ENCODE measurements at regions not wholly inside any gene's neighbourhood (a gene's known extent, or its start where the extent isn't known, plus 50 kb on each side); places are given as distances from the start of the nearest gene placed in this dataset.

DNA sequence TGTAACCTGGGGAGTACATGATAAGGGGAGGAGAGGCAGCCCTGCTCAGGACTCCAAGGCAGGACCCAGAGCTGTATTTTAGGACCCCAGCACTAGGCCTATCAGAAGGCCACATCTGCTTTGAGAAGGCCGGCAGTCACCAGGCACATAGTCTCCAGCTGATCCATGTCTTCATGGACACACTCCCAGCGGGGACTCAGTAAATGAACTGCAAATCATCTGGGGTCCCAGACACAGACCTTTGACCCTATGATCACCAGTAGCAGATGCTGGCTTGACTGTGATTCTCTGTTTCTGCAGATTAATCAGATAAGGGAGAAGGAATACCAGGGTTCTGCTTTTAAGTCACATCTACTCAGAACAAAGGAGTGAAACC, 341.4 kb upstream of the PODXL start:
- DNase-seq = no peak
- no peaks in the 10 kb centered on the region for H3K9me3 ChIP-seq (ENCODE audit: control insufficient read depth in 1 of 2, low read length in 2 of 2)
- H3K36me3 Mint-ChIP-seq = no peaks in the 10 kb centered on the region
- H3K4me3 ChIP-seq (ENCODE audit: low read length in 2 of 2) = no peak overlapping the region
- no peaks in the 10 kb centered on the region for H3K27me3 ChIP-seq (ENCODE audit: insufficient read depth, low read length)
- H3K4me3 Mint-ChIP-seq = no peak overlapping the region
- no peaks in the 10 kb centered on the region for H3K36me3 ChIP-seq (ENCODE audit: insufficient read depth, low read length)
- H3K9me3 Mint-ChIP-seq = peaks cover 0 to 5% (median 2%) of the 10 kb centered on the region in 8 donors
- H3K4me1 ChIP-seq (ENCODE audit: insufficient read depth, low read length) = no peaks in the 10 kb centered on the region
- intact Hi-C loops (cut with micrococcal nuclease) = no loop called here
- CTCF ChIA-PET (ENCODE audit: partially characterized antibody) = no interaction called here
- H3K27ac Mint-ChIP-seq = no peak overlapping the region
- H3K4me1 Mint-ChIP-seq = no peaks in the 10 kb centered on the region
- POLR2A ChIA-PET (ENCODE audit: partially characterized antibody) = no interaction called here
- peaks cover 2 to 4% of the 10 kb centered on the region in 2 donors for H3K27me3 Mint-ChIP-seq
- H3K27ac ChIP-seq (ENCODE audit: low read depth, low read length) = no peak overlapping the region

DNA sequence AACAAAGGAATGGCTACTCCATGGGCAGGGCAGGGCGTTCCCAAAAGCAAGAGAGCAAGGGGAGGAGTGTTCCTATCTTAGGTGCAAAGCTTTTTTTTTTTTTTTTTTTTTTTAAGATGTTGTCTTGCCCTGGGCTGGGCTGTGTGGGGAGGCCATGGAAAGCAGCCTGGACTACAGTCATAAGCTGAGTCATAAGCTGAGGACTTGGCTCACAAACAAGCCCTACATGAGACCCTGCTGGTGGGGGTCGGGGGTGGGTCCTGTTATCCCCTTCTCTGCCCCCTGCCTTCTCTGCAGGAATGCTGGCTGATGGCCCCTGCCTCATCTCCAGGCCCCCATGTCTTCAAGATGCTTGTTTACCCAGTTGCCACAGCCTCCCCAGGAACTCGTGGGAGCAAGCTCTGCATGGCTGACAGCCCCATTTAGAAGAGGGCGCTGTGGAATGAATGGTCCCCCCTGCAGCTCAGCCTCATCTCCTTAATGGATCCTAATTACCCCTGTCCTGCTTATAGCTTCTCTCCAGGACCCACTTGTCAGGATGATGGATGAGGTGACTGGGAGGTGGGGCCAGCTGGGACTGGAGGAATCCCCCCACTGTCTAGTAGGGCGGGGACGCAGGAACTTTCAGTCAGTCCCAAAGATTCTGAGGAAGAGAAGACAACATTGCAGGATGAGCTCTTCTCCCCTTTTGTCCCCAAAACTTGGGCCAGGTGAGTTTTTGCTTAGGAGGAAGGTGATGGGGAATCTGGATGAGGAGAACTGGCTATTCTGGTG, 340.8 kb upstream of the PODXL start:
- H3K4me3 ChIP-seq (ENCODE audit: low read length in 2 of 2) = no peak overlapping the region
- no peaks in the 10 kb centered on the region for H3K27me3 ChIP-seq (ENCODE audit: insufficient read depth, low read length)
- no peak overlapping the region for H3K27ac ChIP-seq (ENCODE audit: low read depth, low read length)
- H3K27me3 Mint-ChIP-seq = peaks cover 2 to 4% of the 10 kb centered on the region in 2 donors
- no peaks in the 10 kb centered on the region for H3K36me3 ChIP-seq (ENCODE audit: insufficient read depth, low read length)
- no peak overlapping the region for H3K27ac Mint-ChIP-seq
- H3K4me1 ChIP-seq (ENCODE audit: insufficient read depth, low read length) = no peaks in the 10 kb centered on the region
- CTCF ChIA-PET (ENCODE audit: partially characterized antibody) = no interaction called here
- no peaks in the 10 kb centered on the region for H3K9me3 ChIP-seq (ENCODE audit: control insufficient read depth in 1 of 2, low read length in 2 of 2)
- no peak for DNase-seq
- H3K4me3 Mint-ChIP-seq = no peak overlapping the region
- H3K9me3 Mint-ChIP-seq = peaks cover 0 to 5% (median 2%) of the 10 kb centered on the region in 8 donors
- H3K4me1 Mint-ChIP-seq = no peaks in the 10 kb centered on the region
- no peaks in the 10 kb centered on the region for H3K36me3 Mint-ChIP-seq
- intact Hi-C loops (cut with micrococcal nuclease) = no loop called here
- POLR2A ChIA-PET (ENCODE audit: partially characterized antibody) = no interaction called here

DNA sequence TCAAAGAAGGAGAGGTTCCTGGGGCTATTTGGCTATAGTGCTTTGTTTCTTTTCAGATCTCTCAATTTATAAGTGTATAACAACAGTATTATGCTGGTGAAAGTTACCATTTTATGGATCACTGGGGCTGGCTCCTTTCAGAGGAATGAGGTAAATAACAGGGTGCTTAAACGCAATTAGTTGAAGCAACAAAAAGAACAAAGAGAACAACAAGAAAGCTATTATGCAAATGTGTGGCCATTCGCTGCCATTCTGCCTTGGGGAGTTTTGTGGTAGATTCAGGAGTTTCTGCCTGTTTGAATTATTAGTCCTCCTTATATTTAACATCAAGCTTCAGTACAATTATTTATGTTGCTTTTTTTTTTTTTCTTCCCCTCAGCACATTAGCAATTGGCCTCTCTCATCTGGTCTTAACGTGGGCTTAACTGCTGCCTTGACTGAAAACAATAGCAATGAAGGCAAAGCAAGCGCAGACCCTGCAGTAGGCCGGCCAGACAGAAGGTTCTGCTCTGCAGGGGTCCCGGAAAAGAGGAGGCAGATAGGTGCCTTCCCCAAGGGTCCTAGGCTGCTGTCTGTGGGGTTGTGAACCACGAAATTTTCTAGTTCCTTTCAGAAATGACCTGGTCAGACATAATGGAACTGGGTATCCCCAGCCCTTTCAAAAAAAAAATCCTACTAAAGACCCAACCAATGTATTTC, 339.9 kb upstream of the PODXL start:
- no peak overlapping the region for H3K27ac ChIP-seq (ENCODE audit: low read depth, low read length)
- H3K4me1 Mint-ChIP-seq = no peaks in the 10 kb centered on the region
- H3K27me3 Mint-ChIP-seq = peaks cover 2 to 4% of the 10 kb centered on the region in 2 donors
- H3K4me3 Mint-ChIP-seq = no peak overlapping the region
- H3K27ac Mint-ChIP-seq = no peak overlapping the region
- H3K36me3 Mint-ChIP-seq = no peaks in the 10 kb centered on the region
- DNase-seq = no peak
- no peaks in the 10 kb centered on the region for H3K36me3 ChIP-seq (ENCODE audit: insufficient read depth, low read length)
- H3K27me3 ChIP-seq (ENCODE audit: insufficient read depth, low read length) = no peaks in the 10 kb centered on the region
- POLR2A ChIA-PET (ENCODE audit: partially characterized antibody) = no interaction called here
- CTCF ChIA-PET (ENCODE audit: partially characterized antibody) = no interaction called here
- no peaks in the 10 kb centered on the region for H3K4me1 ChIP-seq (ENCODE audit: insufficient read depth, low read length)
- H3K4me3 ChIP-seq (ENCODE audit: low read length in 2 of 2) = no peak overlapping the region
- peaks cover 0 to 5% (median 0%) of the 10 kb centered on the region in 8 donors for H3K9me3 Mint-ChIP-seq
- no peaks in the 10 kb centered on the region for H3K9me3 ChIP-seq (ENCODE audit: control insufficient read depth in 1 of 2, low read length in 2 of 2)
- intact Hi-C loops (cut with micrococcal nuclease) = no loop called here

DNA sequence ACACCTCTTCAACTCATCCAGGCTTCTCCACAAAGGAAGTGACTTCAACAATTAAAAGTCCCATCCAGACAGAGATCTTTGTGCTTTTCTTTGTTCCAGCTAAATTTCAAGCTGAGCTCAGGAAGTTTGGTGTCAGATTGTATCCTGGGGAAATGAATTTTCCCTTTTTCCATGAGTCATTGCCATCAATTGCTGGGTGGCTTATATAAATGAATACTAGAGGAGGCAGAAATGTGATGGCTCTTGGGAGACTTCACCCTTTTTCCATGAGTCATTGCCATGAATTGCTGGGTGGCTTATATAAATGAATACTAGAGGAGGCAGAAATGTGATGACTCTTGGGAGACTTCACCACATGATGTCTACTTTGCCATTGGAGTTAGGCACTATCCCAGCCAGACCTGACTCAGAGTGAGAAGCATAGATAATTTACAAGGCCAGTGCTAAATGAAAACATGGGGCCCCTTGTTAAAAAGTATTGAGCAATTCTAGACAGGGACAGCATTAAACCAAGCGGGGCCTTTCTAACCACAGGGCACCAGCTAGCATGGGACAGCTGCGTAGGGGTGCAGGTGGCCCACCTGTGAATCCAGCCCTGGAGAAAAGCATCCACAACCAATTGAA, 339.2 kb upstream of the PODXL start:
- Mint-ChIP-seq H3K4me1 (no peaks in the 10 kb centered on the region), H3K4me3 (no peak overlapping the region), H3K27me3 (peaks cover 2 to 4% of the 10 kb centered on the region in 2 donors), H3K9me3 (peaks cover 0 to 3% (median under 1%) of the 10 kb centered on the region in 8 donors), H3K36me3 (no peaks in the 10 kb centered on the region), H3K27ac (no peak overlapping the region)
- Histone ChIP-seq H3K27me3 (ENCODE audit: insufficient read depth, low read length) (no peaks in the 10 kb centered on the region), H3K36me3 (ENCODE audit: insufficient read depth, low read length) (no peaks in the 10 kb centered on the region), H3K9me3 (ENCODE audit: control insufficient read depth in 1 of 2, low read length in 2 of 2) (no peaks in the 10 kb centered on the region), H3K27ac (ENCODE audit: low read depth, low read length) (no peak overlapping the region), H3K4me1 (ENCODE audit: insufficient read depth, low read length) (no peaks in the 10 kb centered on the region), H3K4me3 (ENCODE audit: low read length in 2 of 2) (no peak overlapping the region)
- DNase-seq = no peak
- CTCF ChIA-PET (ENCODE audit: partially characterized antibody) = no interaction called here
- POLR2A ChIA-PET (ENCODE audit: partially characterized antibody) = no interaction called here
- intact Hi-C loops (cut with micrococcal nuclease) = no loop called here

DNA sequence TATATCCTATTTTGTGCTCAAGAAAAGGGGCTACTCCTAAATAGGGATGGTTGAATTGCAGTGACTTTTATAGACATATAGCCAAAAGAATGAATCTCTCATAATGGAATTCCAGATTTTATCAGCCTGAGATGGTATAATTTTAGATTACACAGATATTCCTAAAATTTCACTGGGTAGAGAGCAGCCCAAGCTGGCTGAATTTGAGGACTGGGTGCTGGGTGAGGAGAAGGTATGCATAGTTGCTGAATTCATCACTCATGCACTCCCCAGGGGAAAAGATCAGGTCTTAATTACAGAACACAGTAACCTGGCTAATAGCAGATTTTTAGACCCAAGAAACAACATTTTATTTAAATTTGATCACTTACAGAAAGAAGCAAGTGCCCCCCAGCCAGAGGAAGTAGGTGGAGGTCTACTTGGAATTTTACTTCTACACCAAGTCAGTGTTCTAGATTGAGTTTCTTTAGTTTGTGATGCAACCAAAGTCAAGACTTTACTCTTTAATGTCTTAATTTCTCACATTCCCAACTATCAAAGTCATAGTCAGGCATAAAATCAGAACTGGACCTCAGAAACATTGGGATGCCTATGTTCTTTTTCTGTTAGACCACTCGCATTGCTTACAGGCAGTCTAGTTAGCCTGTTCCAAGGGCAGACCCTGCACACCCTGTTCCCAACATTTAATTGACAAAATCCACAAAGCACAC, 337.4 kb upstream of the PODXL start:
- no peaks in the 10 kb centered on the region for H3K27me3 ChIP-seq (ENCODE audit: insufficient read depth, low read length)
- H3K4me1 ChIP-seq (ENCODE audit: insufficient read depth, low read length) = no peaks in the 10 kb centered on the region
- H3K4me3 ChIP-seq (ENCODE audit: low read length in 2 of 2) = no peak overlapping the region
- no peaks in the 10 kb centered on the region for H3K36me3 ChIP-seq (ENCODE audit: insufficient read depth, low read length)
- intact Hi-C loops (cut with micrococcal nuclease) = no loop called here
- Mint-ChIP-seq H3K4me1 (no peaks in the 10 kb centered on the region), H3K4me3 (no peak overlapping the region), H3K9me3 (peaks cover 0 to 3% (median 0%) of the 10 kb centered on the region in 8 donors), H3K27me3 (peaks cover 2% of the 10 kb centered on the region in 2 donors), H3K36me3 (no peaks in the 10 kb centered on the region), H3K27ac (no peak overlapping the region)
- POLR2A ChIA-PET (ENCODE audit: partially characterized antibody) = no interaction called here
- no peak for DNase-seq
- H3K27ac ChIP-seq (ENCODE audit: low read depth, low read length) = no peak overlapping the region
- H3K9me3 ChIP-seq (ENCODE audit: control insufficient read depth in 1 of 2, low read length in 2 of 2) = no peaks in the 10 kb centered on the region
- CTCF ChIA-PET (ENCODE audit: partially characterized antibody) = no interaction called here

DNA sequence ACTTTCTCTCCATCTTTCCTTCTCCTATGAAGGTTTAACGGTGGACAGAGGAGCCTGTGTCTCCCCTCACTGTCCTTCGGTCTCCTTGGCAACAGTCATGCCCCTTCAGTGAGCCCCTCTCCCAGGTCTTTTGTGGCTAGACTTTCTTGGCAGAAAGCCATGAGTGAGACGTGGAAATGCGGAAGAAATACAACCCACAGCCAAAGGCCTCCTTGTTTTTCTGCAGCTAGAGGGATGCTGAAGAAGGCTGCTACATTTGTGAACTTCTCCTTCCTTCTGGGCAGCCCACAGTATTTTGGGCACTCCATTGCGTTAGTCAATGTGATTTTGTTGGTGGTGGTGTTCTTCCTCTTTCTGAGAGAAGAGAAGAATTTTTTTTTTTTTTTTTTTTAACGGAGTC, 333.7 kb upstream of the PODXL start:
- H3K9me3 Mint-ChIP-seq = peaks cover 2 to 22% (median 13%) of the 10 kb centered on the region in 8 donors
- Histone ChIP-seq H3K4me3 (ENCODE audit: low read length in 2 of 2) (no peak overlapping the region), H3K4me1 (ENCODE audit: insufficient read depth, low read length) (no peaks in the 10 kb centered on the region), H3K9me3 (ENCODE audit: control insufficient read depth in 1 of 2, low read length in 2 of 2) (no peaks in the 10 kb centered on the region), H3K36me3 (ENCODE audit: insufficient read depth, low read length) (no peaks in the 10 kb centered on the region), H3K27me3 (ENCODE audit: insufficient read depth, low read length) (no peaks in the 10 kb centered on the region), H3K27ac (ENCODE audit: low read depth, low read length) (no peak overlapping the region)
- intact Hi-C loops (cut with micrococcal nuclease) = no loop called here
- no peaks in the 10 kb centered on the region for H3K4me1 Mint-ChIP-seq
- DNase-seq = no peak
- H3K36me3 Mint-ChIP-seq = no peaks in the 10 kb centered on the region
- H3K27me3 Mint-ChIP-seq = peaks cover 0 to 2% of the 10 kb centered on the region in 2 donors
- H3K4me3 Mint-ChIP-seq = no peak overlapping the region
- H3K27ac Mint-ChIP-seq = no peak overlapping the region
- POLR2A ChIA-PET (ENCODE audit: partially characterized antibody) = no interaction called here
- CTCF ChIA-PET (ENCODE audit: partially characterized antibody) = interaction anchor here (0.7 kb wide), 1 partner anchor 134 kb away, joined by 4 read pairs; no protein-coding TSS in a partner anchor

DNA sequence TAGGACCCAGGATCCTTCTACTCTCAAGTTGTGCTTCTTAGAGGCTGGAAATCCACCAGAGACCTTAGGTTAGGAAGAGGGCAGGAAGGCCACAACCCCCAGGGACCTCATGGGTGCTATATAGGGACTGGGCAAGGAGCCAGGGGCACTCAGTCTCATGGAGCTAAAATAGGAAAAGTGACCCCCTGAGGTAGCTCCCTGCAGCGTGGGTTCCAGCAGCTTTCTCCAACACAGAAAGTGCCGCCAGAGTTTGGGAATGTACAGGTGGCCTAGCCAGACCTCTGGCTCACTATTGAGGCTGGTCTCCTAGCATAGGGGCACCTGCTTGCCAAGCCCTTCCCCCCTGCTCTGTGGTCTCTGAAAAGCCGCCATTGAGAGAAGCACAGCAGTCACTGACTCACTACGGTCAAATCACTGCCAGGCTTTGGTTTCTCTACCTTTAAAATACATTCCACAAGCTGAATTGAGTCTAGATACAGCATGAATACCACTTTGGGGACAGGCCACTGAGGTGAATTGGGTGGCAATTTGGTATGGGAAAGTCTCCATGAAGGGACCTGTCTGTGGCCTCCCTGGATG, 333.2 kb upstream of the PODXL start:
- no peak for DNase-seq
- H3K4me1 Mint-ChIP-seq = no peaks in the 10 kb centered on the region
- Histone ChIP-seq H3K4me1 (ENCODE audit: insufficient read depth, low read length) (no peaks in the 10 kb centered on the region), H3K27me3 (ENCODE audit: insufficient read depth, low read length) (no peaks in the 10 kb centered on the region), H3K4me3 (ENCODE audit: low read length in 2 of 2) (no peak overlapping the region), H3K27ac (ENCODE audit: low read depth, low read length) (no peak overlapping the region), H3K36me3 (ENCODE audit: insufficient read depth, low read length) (no peaks in the 10 kb centered on the region), H3K9me3 (ENCODE audit: control insufficient read depth in 1 of 2, low read length in 2 of 2) (no peaks in the 10 kb centered on the region)
- H3K36me3 Mint-ChIP-seq = no peaks in the 10 kb centered on the region
- ChIA-PET POLR2A (ENCODE audit: partially characterized antibody) (no interaction called here), CTCF (ENCODE audit: partially characterized antibody) (no interaction called here)
- intact Hi-C loops (cut with micrococcal nuclease) = no loop called here
- peaks cover 2 to 23% (median 14%) of the 10 kb centered on the region in 8 donors for H3K9me3 Mint-ChIP-seq
- no peak overlapping the region for H3K27ac Mint-ChIP-seq
- peaks cover 0 to 2% of the 10 kb centered on the region in 2 donors for H3K27me3 Mint-ChIP-seq
- H3K4me3 Mint-ChIP-seq = no peak overlapping the region

Data from CD4-positive, alpha-beta memory T cell (primary cell).